ENCODE measurements at regions not wholly inside any gene's neighbourhood (a gene's known extent, or its start where the extent isn't known, plus 50 kb on each side); places are given as distances from the start of the nearest gene placed in this dataset.

DNA sequence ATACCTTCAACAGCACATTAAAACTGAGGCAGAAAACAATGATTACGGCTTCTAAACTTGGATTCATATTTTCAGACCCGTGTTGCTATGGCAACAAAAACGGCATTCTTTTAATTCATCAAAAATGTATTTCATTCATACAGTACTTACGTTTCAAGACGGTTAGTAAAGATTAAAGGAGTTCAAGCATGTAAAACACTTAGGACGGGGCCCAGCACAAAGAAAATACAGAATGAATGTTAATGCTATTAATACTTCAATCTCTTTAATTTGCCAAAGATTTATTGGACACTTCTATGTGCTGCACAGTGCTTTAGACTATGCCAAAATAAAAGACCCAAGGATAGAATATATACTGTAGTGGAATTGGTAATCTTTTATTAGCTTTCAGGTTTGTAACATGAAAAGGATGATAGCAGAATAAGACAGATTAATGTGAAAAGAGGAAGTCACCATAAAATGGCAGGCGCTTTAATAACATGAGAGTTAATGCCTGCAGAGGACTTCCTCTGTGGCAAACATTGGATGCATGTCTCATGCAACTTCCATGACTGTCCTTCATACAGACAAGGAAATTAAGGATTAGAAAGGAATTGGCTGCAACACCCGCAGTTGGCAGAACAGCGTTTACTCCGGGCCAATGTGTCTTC is 201.6 kb upstream of the KLF6 start:
- ATAC-seq: no peak
- peaks cover 5% of the 10 kb centered on the region for H3K9me3 Mint-ChIP-seq
- CTCF ChIA-PET: no interaction called here
- H3K36me3 Mint-ChIP-seq (ENCODE audit: low read depth): peaks cover 2% of the 10 kb centered on the region
- H3K27ac Mint-ChIP-seq: no peak overlapping the region
- peaks cover 4% of the 10 kb centered on the region for H3K4me1 Mint-ChIP-seq (ENCODE audit: low read depth)
- intact Hi-C loops (cut with micrococcal nuclease): no loop called here
- TF ChIP-seq, protein P1, sequence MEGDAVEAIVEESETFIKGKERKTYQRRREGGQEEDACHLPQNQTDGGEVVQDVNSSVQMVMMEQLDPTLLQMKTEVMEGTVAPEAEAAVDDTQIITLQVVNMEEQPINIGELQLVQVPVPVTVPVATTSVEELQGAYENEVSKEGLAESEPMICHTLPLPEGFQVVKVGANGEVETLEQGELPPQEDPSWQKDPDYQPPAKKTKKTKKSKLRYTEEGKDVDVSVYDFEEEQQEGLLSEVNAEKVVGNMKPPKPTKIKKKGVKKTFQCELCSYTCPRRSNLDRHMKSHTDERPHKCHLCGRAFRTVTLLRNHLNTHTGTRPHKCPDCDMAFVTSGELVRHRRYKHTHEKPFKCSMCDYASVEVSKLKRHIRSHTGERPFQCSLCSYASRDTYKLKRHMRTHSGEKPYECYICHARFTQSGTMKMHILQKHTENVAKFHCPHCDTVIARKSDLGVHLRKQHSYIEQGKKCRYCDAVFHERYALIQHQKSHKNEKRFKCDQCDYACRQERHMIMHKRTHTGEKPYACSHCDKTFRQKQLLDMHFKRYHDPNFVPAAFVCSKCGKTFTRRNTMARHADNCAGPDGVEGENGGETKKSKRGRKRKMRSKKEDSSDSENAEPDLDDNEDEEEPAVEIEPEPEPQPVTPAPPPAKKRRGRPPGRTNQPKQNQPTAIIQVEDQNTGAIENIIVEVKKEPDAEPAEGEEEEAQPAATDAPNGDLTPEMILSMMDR (IDR thresholded peaks at IDR 0.05): no peak
- no peak overlapping the region for H3K4me3 Mint-ChIP-seq
- POLR2A ChIA-PET: no interaction called here
- DNase-seq: no peak
- H3K27me3 Mint-ChIP-seq: no peaks in the 10 kb centered on the region

DNA sequence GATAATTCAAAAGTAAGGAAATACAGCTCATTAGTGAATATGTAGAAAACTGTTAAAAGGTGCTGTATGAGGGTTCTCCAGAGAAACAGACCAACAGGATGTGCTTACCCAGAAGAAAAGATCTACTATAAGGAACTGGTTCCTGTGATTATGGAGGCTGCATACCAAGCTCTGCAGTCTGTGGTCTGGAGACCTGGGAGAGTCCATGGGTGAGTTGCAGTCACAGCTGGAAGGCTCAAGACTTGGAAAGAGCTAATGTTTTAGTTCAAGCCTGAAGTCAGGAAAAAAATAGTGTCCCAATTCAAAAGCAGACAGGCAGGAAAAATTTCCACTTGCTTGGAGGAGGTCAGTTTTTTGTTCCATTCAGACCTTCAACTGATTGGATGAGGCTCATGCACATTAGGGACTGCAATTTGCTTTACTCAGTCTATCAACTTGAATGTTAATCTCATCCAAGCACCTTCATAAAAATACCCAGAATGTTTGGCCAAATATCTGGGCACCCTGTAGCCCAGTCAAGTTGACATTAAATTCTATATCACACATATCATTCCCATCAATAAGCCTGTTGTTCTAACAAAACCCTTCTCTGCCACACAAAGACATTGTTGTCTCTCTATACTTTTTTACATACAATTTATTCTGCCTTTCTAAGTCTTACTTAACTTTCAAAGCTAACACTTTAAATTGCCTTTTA is 197.9 kb upstream of the KLF6 start:
- no peaks in the 10 kb centered on the region for H3K27me3 Mint-ChIP-seq
- POLR2A ChIA-PET: interaction anchor here (1.5 kb wide), 1 partner anchor 198 kb away, joined by 4 read pairs; the partner anchor contains the start of gene KLF6
- peaks cover 7% of the 10 kb centered on the region for H3K9me3 Mint-ChIP-seq
- H3K36me3 Mint-ChIP-seq (ENCODE audit: low read depth): peaks cover 2% of the 10 kb centered on the region
- H3K27ac Mint-ChIP-seq: no peak overlapping the region
- DNase-seq (no peak), ATAC-seq (no peak)
- CTCF ChIA-PET: interaction anchor here (1.4 kb wide), 1 partner anchor 9 kb away, joined by 3 read pairs; no protein-coding TSS in a partner anchor
- peaks cover 34% of the 10 kb centered on the region for H3K4me1 Mint-ChIP-seq (ENCODE audit: low read depth)
- TF ChIP-seq, protein P1 (IDR thresholded peaks at IDR 0.05): no peak
- intact Hi-C loops (cut with micrococcal nuclease): no loop called here
- H3K4me3 Mint-ChIP-seq: no peak overlapping the region

DNA sequence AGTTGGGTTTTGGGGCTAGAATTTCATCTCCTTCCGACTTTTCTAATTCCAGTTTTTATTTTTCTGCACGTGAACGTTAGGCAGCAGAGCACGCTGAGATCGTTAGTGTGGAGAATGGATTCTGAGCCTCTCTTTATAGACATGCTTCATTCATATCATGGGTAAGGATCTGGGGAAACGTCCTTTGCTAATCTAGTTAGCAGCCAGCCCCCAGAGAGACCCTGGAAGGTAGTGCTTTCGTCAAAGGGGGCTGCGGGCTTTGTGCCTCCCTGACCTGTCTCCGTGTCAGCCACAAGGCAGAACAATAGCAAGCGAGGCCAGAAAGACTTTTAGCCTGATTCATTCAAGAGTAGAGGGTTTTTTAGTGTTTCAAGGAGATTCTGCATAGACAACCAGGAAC is 196.3 kb upstream of the KLF6 start:
- Mint-ChIP-seq H3K27ac (no peak overlapping the region), H3K4me1 (ENCODE audit: low read depth) (peaks cover 34% of the 10 kb centered on the region), H3K36me3 (ENCODE audit: low read depth) (peaks cover 2% of the 10 kb centered on the region), H3K9me3 (peaks cover 7% of the 10 kb centered on the region), H3K4me3 (no peak overlapping the region), H3K27me3 (no peaks in the 10 kb centered on the region)
- TF ChIP-seq, protein P1 (IDR thresholded peaks at IDR 0.05): no peak
- CTCF ChIA-PET: interaction anchor here (1.2 to 1.4 kb wide), 2 partner anchors 8 to 19 kb away, joined by 3 read pairs; no protein-coding TSS in a partner anchor
- intact Hi-C loops (cut with micrococcal nuclease): no loop called here
- ATAC-seq (no peak), DNase-seq (no peak)
- POLR2A ChIA-PET: interaction anchor here (0.7 kb wide), 1 partner anchor 137 kb away, joined by 3 read pairs; no protein-coding TSS in a partner anchor

DNA sequence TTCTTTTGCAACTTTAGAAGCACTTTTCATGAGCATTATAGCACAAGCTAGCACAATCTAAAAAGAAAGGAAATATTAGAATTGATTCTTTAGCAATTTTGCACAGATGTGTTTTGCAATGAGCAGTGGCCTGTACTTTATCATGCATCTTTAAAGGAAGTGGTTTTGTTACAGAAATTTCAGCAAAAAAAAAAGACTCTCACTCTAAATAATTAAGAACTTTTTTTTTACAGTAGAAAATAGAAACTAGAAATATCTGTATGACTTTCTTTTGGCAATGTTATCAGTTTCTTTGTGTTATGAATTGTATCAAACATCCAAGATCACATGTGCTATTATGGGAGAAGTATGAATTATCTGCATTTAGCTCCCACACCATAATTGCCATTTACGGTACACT is 195.7 kb upstream of the KLF6 start:
- POLR2A ChIA-PET: interaction anchor here (0.7 kb wide), 1 partner anchor 138 kb away, joined by 3 read pairs; no protein-coding TSS in a partner anchor
- intact Hi-C loops (cut with micrococcal nuclease): no loop called here
- peak; percentile 14 for ATAC-seq
- Mint-ChIP-seq H3K4me1 (ENCODE audit: low read depth) (peaks cover 34% of the 10 kb centered on the region), H3K9me3 (peaks cover 7% of the 10 kb centered on the region), H3K36me3 (ENCODE audit: low read depth) (peaks cover 2% of the 10 kb centered on the region), H3K4me3 (no peak overlapping the region), H3K27me3 (no peaks in the 10 kb centered on the region), H3K27ac (no peak overlapping the region)
- DNase-seq: no peak
- CTCF ChIA-PET: interaction anchor here (1.2 kb wide), 1 partner anchor 18 kb away, joined by 3 read pairs; no protein-coding TSS in a partner anchor
- TF ChIP-seq, protein P1 (IDR thresholded peaks at IDR 0.05): no peak

DNA sequence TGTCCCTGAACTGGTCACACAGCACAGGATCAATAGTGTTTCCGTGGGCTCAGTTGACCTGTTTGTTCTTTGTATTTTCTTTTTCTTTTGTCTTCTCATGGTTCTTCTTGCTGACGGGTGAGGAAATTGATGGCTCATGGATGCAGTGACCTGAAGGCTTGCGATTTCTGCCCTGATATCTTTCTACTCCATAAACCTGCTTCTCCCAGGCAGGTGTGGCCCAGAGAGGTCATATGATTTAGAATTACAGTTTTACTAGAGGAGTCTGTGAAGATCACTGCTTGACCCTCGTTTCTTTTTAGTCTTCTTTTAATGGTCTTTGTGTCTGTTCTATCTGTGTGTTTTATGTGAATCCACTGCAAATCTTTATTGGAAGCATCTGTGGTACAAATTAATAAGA is 195.1 kb upstream of the KLF6 start:
- CTCF ChIA-PET: interaction anchor here (1.2 kb wide), 1 partner anchor 18 kb away, joined by 3 read pairs; no protein-coding TSS in a partner anchor
- peaks cover 34% of the 10 kb centered on the region for H3K4me1 Mint-ChIP-seq (ENCODE audit: low read depth)
- intact Hi-C loops (cut with micrococcal nuclease): no loop called here

More for the DNA sequence above, 195.1 kb upstream of the KLF6 start:
- DNase-seq (no peak), ATAC-seq (no peak)
- TF ChIP-seq, protein P1 (IDR thresholded peaks at IDR 0.05): no peak
- H3K27ac Mint-ChIP-seq: no peak overlapping the region
- H3K9me3 Mint-ChIP-seq: peaks cover 7% of the 10 kb centered on the region
- H3K4me3 Mint-ChIP-seq: no peak overlapping the region
- POLR2A ChIA-PET: interaction anchor here (1.0 kb wide), 1 partner anchor 195 kb away, joined by 3 read pairs; the partner anchor contains the start of gene KLF6
- no peaks in the 10 kb centered on the region for H3K27me3 Mint-ChIP-seq
- H3K36me3 Mint-ChIP-seq (ENCODE audit: low read depth): peaks cover 2% of the 10 kb centered on the region
